Activated CD4-positive, alpha-beta T cell treated with anti-CD3 and anti-CD28 coated beads, Interleukin-2, amount 50 U/mL, for 48 hours (primary cell): ENCODE measurements at regions not wholly inside any gene's neighbourhood (a gene's known extent, or its start where the extent isn't known, plus 50 kb on each side); places are given as distances from the start of the nearest gene placed in this dataset.

ENCODE experiments used
- DNase-seq, 2 experiments: peaks; one replicate each; pipeline ENCODE4 v3.0.0-alpha.2; 2020

GRCh38 chr2:2823061-2823753 is 492.1 kb upstream of the MYT1L start:
- DNase-seq = no peak

DNA sequence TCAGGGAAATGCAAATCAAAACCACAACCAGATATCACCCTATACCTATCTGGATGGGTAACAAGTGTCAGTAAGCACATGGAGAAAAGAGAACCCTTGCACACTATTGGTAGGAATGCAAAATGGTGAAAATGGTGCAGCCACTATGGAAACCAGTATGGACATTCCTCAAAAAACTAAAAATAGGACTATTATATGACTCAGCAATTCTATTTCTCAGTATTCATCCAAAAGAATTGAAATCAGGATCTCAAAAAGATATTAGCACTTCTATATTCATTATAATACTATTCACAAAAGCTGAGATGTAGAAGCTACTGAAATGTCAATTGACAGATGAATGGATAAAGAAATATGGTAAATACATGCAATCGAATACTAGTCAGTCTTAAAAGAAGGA is 491.1 kb upstream of the MYT1L start:
- no peak for DNase-seq

DNA sequence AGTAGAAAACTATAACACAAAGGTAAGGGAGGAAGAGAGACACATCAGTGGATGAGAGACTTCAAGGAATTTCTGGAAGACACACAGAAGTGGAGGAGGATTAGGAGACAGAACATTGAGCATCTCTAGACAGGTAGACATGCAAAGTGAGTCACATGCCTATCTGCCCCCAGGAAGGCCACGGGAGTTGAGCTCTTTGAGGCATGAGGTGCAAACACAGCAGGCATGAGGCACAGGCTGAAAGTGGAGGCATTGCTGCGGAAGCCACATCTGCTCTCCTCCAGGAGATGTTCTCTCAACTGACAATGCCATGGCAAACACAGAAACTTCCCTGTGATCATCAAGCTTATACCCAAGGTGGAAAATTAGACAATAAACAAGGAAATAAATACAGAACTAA is 481.6 kb upstream of the MYT1L start:
- no peak for DNase-seq

DNA sequence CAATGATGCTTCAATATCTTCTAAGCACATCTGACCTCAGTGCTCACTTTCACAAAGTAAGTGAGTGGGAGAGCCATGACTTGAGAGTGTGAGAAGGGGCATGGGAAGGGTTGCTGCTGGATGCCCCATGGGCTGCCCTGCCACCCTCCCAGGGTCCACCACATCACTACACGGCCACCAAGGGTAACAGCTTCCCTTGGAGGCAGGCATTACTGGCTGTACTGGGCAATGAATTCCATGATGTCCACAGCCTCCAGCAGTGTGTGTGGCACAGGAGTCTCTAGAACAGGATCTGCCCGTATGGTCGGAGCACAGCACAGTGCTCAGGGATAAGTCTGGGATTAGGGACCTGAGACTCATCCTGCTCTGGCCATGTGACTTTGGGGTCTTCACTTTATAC is 481.0 kb upstream of the MYT1L start:
- DNase-seq = no peak

DNA sequence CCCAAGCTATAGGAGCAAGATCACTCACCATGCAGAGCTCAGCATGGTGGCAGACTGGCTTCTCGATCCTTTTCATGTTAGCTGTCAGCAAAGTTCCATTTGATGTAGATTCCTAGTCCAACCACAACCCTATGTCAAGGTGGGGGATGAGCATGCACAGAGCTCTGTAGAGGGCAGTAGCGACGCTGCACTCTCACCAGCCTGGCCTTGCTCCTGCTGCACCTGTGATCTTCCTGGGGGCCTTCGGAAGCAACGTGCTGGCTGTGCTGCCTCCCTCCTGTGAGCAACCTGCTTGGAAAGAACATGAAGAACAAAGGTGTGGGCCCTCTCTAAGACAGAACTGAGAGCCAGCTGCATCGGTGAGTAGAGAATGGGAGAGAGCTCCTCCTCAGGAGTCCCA is 479.4 kb upstream of the MYT1L start:
- DNase-seq = no peak

- DNase-seq = no peak
Measured at GRCh38 chr2:2809771-2810170, 478.7 kb upstream of the MYT1L start.

DNA sequence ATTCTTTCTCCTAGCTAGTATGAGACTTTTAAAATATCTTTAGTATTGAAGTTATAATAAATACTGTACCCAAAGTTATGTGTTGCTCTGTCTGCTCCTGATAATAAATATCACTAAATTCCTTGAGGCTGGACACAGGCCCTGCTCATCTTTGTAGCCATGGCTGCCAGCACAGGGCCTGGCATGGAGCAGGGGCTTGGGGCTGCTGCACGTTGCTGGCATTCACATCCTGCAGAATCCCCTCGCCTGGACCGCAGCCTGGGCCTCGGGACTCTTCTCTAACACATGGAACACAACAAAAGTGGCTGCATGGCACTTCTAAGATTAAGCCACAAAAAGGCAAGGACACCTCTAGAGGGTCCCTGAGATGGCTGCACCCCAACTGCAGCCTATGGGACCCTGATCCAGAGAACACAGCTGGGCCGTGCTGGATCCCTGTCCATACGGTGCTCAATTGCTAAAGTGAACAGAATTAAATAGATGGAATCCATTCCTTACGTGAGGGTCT is 477.5 kb upstream of the MYT1L start:
- no peak for DNase-seq

GRCh38 chr2:2806711-2807110 is 475.6 kb upstream of the MYT1L start:
- DNase-seq = no peak

- no peak for DNase-seq
Measured at GRCh38 chr2:2805263-2805662, 474.2 kb upstream of the MYT1L start.

DNA sequence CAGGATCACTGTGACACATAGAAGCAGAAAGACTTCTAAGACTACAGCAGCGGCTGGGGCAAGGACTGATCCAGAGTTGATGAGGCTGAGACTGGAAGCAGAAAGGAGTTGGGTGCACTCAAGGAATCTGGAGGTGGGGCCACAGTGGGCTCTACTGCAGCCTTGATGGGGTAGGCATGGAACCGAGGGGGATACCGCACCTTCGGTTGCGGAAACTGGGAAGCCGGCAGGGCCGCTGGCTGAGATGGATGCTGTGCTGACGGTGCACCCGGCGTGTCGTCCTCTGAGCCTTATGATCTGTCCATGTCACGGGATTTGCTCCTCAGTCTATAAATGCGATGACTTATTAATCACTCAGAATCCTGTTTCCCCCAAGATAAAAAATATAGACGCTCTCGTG is 473.5 kb upstream of the MYT1L start:
- DNase-seq = no peak

- no peak for DNase-seq
Measured at GRCh38 chr2:2801458-2801857, 470.4 kb upstream of the MYT1L start.

DNA sequence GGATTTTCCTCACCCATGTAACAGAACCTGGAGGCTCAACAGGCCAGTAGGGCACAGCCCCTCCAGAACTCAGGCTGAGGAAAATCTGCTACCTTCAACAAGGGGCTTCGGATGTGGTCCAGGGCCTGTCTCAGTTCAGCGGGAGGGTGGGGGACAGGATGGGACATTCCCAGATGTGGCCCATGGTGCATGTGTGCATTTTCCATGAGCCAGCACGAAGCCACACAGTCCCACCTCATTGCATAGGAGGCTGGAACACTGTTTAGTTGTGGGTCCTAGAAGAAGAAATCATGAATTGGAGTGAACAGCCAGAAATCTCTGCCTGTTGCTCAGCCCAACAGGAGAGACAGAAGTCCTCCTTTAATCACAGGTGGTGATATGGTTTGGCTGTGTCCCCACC is 469.6 kb upstream of the MYT1L start:
- no peak for DNase-seq

DNA sequence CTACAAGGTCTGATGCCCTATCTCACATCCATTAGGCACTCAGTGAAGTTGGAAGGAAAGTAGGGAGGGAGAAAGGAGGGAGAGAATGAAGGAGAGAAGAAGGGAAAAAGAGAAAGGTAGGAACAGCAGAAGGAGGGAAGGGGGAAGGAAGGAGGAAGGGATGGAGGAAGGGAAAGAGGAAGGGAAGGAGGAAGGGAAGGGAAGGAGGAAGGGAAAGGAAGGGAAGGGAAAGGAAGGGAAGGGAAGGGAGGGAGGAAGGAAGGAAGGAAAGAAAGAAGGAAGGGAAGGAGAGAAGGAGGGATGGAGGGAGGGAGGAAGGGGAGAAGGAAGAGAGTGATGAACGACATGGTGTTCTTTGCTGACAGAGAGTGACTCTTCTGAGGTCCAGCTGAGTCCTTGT is 468.9 kb upstream of the MYT1L start:
- DNase-seq = no peak

- DNase-seq = no peak
Measured at GRCh38 chr2:2799151-2799697, 468.1 kb upstream of the MYT1L start.

GRCh38 chr2:2798337-2798736 is 467.3 kb upstream of the MYT1L start:
- no peak for DNase-seq

DNA sequence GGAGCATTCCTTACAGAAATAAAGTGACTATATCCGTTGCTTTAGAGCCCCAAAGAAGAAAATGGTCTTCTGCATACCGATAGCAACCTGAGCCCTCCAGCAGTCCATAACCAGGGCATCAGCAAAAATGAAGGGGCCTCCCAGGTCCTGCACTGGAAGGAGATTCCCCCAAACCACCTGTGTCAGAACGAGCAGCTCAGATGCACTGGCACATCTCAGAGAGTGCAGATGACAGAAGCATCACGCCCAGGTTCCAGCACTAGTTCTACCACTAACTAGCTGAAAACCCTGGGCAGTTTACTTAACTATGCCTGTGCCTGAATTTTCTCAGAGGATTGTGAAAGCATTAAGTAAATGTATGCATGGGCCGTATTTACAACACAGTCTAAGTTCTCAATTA is 466.7 kb upstream of the MYT1L start:
- no peak for DNase-seq

GRCh38 chr2:2796207-2796606 is 465.1 kb upstream of the MYT1L start:
- DNase-seq = no peak

GRCh38 chr2:2795438-2796091 is 464.5 kb upstream of the MYT1L start:
- DNase-seq = no peak

- DNase-seq = no peak
Measured at GRCh38 chr2:2793925-2794560, 463.0 kb upstream of the MYT1L start.

- no peak for DNase-seq
Measured at GRCh38 chr2:2793514-2793913, 462.4 kb upstream of the MYT1L start.

- no peak for DNase-seq
Measured at GRCh38 chr2:2791606-2792005, 460.5 kb upstream of the MYT1L start.

GRCh38 chr2:2791031-2791430 is 460.0 kb upstream of the MYT1L start:
- DNase-seq = no peak

GRCh38 chr2:2788076-2788475 is 457.0 kb upstream of the MYT1L start:
- no peak for DNase-seq

- no peak for DNase-seq
Measured at GRCh38 chr2:2787301-2787907, 456.3 kb upstream of the MYT1L start.
